Esophagus squamous epithelium (tissue), 4 donors: ENCODE measurements at regions not wholly inside any gene's neighbourhood (a gene's known extent, or its start where the extent isn't known, plus 50 kb on each side); places are given as distances from the start of the nearest gene placed in this dataset.

Source experiments
- POLR2A ChIP-seq, 4 donors: fragments of 450-650 bp; IDR thresholded peaks; one replicate each; pipeline ENCODE4 v1.6.1; 2017; ENCODE audit warnings: antibody characterized with exemption in 4 of 4, mild to moderate bottlenecking in 4 of 4, moderate library complexity in 3 of 4
- TF ChIP-seq, protein P1 (sequence below), 6 experiments: fragments of 450-650 bp in 4 of 6; fragments of 200-600 bp in 2 of 6; sonication (generic) in 2 of 6; IDR thresholded peaks; one replicate each; pipeline ENCODE4 v1.5.1; 2016 to 2019; ENCODE audit warnings: antibody characterized with exemption in 6 of 6, mild to moderate bottlenecking in 4 of 6, moderate library complexity in 4 of 6

DNA sequence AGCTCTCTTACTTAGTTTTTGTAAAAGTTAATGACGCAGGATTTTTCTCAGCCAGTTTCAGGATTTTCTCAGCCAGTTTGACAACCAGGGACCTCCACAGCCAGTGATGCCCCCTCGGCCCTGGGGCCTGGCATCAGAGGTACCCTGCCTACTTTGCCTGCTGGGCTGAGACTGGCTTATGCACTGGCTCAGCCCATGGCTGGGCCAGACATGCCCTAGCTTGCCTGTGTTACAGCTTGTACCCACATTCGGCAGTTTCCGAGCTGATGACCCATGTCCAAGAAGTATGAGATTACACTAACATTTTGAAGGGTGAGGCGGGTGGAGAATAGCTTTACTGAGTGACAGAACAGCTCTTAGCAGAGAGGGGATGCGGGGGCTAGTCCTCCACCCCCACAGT, 406.1 kb upstream of the HSF2 start:
- TF ChIP-seq, protein P1, sequence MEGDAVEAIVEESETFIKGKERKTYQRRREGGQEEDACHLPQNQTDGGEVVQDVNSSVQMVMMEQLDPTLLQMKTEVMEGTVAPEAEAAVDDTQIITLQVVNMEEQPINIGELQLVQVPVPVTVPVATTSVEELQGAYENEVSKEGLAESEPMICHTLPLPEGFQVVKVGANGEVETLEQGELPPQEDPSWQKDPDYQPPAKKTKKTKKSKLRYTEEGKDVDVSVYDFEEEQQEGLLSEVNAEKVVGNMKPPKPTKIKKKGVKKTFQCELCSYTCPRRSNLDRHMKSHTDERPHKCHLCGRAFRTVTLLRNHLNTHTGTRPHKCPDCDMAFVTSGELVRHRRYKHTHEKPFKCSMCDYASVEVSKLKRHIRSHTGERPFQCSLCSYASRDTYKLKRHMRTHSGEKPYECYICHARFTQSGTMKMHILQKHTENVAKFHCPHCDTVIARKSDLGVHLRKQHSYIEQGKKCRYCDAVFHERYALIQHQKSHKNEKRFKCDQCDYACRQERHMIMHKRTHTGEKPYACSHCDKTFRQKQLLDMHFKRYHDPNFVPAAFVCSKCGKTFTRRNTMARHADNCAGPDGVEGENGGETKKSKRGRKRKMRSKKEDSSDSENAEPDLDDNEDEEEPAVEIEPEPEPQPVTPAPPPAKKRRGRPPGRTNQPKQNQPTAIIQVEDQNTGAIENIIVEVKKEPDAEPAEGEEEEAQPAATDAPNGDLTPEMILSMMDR (IDR thresholded peaks at IDR 0.05) = no peak
- TF ChIP-seq POLR2A (IDR thresholded peaks at IDR 0.05) = no peak
